Spleen (tissue), 7 donors: ENCODE measurements at regions not wholly inside any gene's neighbourhood (a gene's known extent, or its start where the extent isn't known, plus 50 kb on each side); places are given as distances from the start of the nearest gene placed in this dataset.

Experiments
- CTCF ChIP-seq, 11 experiments: fragments of 200-600 bp in 7 of 11; fragments of 450-650 bp in 4 of 11; sonication (generic) in 4 of 11; IDR thresholded peaks in 8 of 11; conservative IDR thresholded peaks in 3 of 11; 1 replicate in 7 of 11; 2 replicates in 4 of 11; pipeline versions ENCODE4 v1.4.0 to v1.8.0; 2016 to 2021; ENCODE audit warnings: antibody characterized with exemption in 11 of 11, inconsistent platforms in 4 of 11, mild to moderate bottlenecking in 1 of 11
- POLR2AphosphoS5 ChIP-seq, 3 donors: sonication (generic); formaldehyde crosslinking; IDR thresholded peaks; one replicate each; pipeline ENCODE4 v1.5.1; 2017; ENCODE audit warnings: antibody characterized with exemption in 3 of 3
- donor health status: DM: no; HTN: no; CAD: no; lungs with moderate emphysema.
- donor health status: DM: no; HTN: no; CAD: no.
- donor health status: DM: no; HTN: no; CAD: no.

DNA sequence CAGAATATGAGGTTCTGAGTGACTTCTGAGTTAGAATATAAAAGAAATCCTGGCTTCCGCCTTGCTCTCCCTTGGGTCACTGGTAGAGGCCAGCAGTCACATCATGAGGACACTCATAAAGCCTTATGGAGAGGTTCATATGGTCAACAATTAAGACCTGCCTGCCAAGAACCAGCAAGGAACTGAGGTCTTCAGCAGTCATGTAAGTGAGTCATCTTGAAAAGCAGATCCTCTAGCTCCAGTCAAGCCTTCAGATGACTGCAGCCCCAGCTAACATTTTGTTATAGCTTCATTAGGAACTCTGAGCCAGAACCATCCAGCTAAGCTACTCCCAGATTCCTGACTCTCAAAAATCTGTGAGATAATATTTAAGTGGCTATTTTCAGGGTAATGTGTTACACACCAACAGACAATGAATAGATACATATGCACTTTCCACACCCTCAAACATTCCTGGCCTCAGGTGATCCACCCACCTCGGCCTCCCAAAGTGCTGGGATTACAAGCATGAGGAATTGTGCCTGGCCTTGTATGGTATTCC lies 447.2 kb downstream of the SHQ1 start:
- no peak for TF ChIP-seq POLR2AphosphoS5 (IDR thresholded peaks at IDR 0.05)
- no peak for TF ChIP-seq CTCF (IDR thresholded peaks at IDR 0.05 in 8 of 11, conservative IDR thresholded peaks at IDR 0.05 in 3 of 11)
